ENCODE measurements at regions not wholly inside any gene's neighbourhood (a gene's known extent, or its start where the extent isn't known, plus 50 kb on each side); places are given as distances from the start of the nearest gene placed in this dataset.
"Not testable (repeated sequence)": the region's sequence is repeated elsewhere in the genome, so short reads cannot be mapped to it uniquely, and the experiment has no call there.

DNA sequence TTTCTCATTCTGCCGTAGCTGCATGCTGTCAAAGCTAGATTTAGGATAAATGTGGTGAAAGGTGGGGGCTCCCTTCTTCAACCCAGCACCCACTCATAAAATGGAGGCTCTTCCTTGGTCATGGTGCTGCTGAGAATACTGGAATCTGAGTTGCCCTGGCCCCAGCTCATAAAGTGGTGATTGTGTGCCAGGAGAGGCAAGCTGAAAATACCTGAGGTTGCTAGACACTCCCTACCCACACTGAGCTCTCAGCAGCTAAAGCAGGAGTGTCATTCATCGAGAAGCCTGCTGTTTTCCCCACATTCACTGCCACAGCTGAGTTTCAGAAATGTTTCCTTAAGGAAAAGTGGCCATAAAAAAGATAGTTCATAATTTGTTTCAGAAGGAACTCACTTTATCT, 297.1 kb upstream of the RBMS1 start:
- DNase-seq (ENCODE audit: extremely low read depth in 1 of 2, low read depth in 1 of 2): no peak

DNA sequence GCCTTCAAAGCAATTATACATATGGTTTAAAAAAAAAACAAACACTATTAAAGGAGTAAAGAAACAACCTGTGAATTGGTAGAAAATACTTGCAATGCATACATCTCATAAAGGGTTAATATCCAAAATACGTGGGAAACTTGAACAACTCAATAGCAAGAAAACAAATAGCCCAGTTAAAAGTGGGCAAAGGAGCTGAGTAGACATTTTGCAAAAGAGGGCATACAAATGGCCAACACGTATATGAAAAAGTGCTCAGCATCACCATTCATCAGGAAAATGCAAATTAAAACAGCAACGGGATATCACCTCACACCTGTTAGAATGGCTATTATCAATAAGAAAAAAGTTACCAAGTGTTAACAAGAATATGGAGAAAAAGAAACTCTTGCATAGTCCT, 298.3 kb upstream of the RBMS1 start:
- DNase-seq (ENCODE audit: extremely low read depth in 1 of 2, low read depth in 1 of 2): no peak

DNA sequence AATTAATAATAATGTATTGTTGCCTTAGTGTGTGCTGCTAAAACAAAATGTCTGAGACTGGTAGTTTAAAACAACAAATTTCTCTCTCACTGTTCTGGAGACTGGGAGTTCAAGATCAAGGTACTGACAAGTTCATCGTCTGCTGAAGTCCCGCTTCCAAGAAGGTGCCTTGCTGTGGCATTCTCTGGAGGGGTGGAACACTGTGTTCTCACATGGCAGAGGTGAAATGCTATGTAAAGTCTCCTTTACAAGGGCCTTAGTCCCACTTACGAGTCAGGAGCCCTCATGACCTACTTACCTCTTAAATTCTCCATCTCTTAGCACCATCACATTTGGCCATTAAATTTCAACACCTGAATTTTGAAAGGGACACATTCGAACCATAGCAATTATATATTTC, 299.2 kb upstream of the RBMS1 start:
- DNase-seq (ENCODE audit: extremely low read depth in 1 of 2, low read depth in 1 of 2): no peak

DNA sequence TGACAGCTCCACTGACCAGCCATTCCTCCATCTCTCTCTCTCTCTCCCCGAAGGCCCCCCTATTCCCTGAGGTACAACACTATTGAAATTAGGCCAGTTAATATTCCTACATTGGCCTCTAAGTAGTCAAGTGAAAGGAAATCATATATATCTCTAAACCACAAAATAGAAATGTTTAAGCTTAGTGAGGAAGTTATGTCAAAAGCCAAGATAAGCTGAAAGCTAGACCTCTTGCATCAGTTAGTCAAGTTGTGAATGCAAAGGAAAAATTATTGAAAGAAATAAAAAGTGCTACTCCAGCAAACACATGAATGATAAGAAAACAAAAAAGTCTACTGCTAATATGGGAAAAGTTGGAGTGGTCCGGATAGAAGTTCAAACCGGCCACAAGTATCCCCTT, 301.3 kb upstream of the RBMS1 start:
- DNase-seq (ENCODE audit: extremely low read depth in 1 of 2, low read depth in 1 of 2): no peak

DNA sequence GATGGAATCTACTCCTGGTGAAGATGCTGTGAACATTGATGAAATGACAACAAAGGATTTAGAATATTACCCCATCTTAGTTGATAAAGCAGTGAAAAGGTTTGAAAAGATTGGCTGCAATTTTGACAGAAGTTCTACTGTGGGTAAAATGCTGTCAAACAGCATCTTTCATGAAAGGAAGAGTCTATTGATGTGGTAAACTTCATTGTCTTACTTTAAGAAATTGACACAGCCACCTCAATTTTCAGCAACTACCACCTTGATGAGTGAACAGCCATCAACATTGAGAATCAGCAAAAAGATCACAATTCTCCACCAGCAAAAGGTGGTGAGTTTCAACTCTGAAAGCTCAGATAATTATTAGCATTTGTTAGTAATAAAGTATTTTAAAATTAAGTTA, 310.3 kb upstream of the RBMS1 start:
- no peak for DNase-seq (ENCODE audit: extremely low read depth in 1 of 2, low read depth in 1 of 2)

DNA sequence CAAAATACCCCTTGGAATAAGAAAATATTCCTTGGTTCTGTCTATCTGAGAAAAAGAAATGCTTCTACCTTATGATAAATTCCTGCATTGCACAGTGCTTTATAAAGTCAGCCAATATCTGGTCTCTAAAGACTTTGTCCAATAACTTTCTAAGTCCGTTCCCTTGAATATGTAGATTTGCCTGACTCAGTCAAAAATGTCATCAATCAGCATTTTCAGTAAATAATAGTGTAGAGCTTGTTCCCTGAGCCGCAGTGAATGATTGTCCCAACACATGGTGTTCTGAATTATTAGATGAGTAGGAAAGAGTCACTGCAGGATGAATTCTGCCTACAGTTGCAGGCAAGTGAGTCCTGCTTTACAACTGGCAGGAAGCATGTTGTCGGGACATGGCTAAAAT, 316.8 kb upstream of the RBMS1 start:
- no peak for DNase-seq (ENCODE audit: extremely low read depth in 1 of 2, low read depth in 1 of 2)

DNA sequence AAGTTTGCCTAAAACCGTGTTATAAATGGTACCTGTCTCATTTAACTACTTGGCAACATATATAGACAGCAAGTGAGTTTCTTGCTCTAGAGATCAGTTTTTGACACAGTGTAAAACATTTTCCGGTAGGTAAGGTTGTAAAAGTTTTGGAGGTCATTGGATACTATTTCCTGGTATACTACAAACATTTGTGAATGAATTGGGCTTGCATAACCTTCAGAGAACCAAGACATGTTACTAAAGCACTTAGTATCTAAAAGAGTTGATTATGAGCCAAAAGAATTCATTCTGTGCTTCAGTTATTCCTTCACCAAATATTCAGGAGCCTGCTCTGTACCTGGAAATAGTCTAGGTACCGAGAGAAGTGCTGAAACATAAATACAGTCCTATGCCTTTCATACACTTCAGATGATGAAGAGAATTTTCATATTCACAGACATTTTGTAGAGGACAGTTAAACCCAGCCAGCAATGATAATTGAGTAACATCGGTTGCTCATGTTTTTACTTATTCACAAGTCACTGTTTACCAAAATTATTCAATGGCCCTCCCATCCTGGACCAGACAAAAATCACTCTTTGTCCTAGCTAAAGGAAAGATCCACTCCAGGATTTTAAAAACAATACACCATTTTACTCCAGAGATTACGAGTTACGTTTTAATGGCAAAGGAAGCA, 319.4 kb upstream of the RBMS1 start:
- no peak for DNase-seq (ENCODE audit: extremely low read depth in 1 of 2, low read depth in 1 of 2)

DNA sequence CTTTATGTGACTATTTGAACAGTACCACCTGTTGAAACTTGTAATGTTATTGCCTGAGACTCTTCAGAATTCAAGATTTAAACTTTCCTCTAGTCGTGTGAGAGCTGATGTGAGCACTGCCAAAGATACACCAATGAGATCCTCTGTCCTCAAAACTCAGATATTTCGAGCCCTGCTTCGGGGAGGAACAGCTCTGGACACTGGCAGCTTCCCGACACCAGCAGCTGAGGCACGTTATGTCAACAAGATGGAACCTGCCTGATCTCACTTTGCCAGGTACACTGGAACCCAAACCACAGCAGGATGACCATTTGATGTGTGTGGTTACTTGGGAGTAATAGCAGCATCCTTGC, 319.9 kb upstream of the RBMS1 start:
- no peak for DNase-seq (ENCODE audit: extremely low read depth in 1 of 2, low read depth in 1 of 2)

DNA sequence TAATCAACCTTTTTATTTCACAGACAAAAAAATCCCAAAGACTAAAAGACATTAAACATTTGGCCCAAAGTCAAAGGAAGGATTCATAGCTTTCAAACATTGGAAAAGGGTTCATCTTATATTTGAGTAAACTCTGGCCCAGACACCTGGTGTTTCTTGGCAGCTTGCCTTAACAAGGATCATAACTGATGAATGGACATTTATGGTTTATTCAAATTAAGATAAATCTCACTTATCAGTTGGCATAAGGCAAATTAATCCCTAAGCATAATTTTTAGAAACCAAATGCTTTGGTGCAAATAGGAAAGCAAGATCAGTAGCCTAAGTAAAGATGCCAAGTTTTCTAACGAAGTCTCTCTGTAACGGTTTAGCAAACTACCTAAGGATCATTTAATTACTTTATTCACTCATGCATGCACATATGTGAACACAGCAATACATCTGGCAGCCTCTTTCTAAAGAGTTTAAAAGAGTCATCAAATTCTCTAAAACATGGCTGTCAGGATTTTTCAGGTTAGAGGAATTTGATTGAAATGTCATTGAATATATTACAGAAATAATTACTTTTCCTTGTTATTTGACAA, 323.4 kb upstream of the RBMS1 start:
- no peak for DNase-seq (ENCODE audit: extremely low read depth in 1 of 2, low read depth in 1 of 2)

DNA sequence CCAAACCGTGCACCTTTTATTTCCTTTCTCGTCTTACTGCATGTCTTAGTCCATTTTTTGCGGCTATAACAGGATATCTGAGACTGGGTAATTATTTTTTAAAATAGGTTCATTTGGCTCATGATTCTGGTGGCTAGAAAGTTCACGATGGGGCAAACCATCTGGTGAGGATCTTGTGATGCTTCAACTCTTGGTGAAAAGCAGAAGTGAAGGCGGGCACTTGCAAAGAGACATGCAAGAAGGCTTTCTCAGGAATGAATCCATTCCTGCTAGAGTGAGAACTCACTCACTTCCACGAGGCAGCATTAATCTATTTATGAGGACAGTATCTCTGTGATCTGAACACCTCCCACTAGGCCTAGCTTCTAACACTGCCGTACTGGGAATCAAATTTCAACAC, 327.1 kb upstream of the RBMS1 start:
- no peak for DNase-seq (ENCODE audit: extremely low read depth in 1 of 2, low read depth in 1 of 2)

DNA sequence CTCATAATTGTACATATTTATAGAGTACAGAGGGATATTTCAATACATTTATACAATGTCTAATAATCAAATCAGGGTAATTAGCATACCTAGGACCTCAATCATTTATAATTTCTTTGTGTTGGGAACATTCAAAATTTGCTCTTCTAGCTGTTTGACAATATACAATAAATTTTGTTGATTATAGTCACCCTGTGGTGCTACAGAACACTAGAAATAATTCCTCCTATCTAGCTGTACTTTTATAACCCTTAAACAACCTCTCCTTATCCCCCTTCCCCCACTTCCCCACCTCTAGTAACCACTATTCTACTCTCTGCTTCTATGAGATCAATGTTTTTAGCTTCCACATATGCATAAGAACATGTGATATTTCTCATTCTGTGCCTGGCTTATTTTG, 328.4 kb upstream of the RBMS1 start:
- no peak for DNase-seq (ENCODE audit: extremely low read depth in 1 of 2, low read depth in 1 of 2)

DNA sequence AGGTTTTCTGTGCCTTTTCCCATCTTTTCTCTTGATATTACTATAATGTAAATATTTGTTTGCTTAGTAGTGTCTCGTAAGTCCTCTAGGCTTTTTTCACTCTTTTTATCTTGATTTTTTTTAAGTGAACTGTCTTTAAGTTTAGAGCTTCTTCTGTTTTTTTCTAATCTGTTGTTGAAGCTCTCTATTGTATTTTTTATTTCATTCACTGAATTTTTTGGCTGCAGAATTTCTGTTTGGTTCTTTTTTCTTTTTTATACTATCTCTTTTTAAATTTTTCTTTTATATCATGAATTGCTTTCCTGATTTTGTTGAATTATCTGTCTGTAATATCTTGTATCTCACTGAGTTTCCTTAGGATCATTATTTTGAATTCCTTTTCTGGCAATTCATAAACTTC, 331.8 kb upstream of the RBMS1 start:
- DNase-seq (ENCODE audit: extremely low read depth in 1 of 2, low read depth in 1 of 2): no peak

DNA sequence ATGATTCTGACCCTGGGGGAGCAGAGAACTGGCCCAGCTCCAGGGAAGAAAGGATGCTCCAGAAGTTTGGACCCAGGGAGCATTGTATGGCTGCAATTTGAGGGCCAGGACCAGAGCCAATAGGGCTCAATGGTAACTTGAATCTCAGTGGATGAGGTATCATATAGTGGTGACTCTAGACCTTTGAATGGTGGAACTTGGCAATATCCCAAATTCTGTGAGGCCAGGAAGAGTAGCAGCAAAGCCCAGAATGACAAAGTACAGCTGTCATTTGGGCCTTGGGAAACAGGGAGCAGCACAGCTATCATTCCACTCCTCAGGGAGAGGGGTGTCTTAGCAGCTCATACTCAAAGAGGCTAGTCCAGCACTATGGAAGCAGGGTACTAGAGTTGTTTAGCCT, 332.9 kb upstream of the RBMS1 start:
- DNase-seq (ENCODE audit: extremely low read depth in 1 of 2, low read depth in 1 of 2): no peak

DNA sequence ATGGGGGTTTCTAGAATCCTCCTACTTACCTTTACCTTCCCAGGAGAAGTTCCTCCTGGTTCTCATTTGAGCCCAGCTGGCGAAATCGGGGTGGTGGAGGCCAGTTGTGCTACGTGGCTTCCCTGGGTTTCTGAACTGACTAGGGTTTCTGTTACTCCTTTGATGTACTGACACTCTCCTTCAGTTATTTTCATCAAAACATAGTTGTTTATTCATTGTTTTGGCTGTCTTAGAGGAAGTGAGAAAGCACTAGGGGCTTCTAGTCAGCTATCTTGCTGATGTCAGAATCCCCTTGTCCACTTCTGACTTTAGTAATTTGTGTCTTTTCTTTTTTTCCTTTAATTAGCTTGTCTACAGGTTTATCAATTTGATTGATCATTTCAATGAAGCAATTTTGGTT, 332.2 kb upstream of the TANK start:
- DNase-seq (ENCODE audit: extremely low read depth in 1 of 2, low read depth in 1 of 2): no peak

DNA sequence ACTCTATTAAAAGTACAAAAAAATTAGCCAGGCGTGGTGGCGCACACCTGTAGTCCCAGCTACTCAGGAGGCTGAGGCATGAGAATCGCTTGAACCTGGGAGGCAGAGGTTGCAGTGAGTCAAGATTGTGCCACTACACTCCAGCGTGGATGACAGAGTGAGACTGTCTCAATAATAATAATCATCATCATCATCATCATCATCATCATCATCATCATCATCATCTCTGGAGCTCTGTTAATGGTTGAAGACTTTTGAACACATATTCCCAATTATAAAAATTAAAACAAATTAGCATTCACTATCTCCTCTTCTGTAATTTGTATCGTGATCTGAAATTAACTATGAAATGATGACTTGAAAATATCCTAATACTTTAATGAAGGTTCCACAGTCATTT, 327.8 kb upstream of the TANK start:
- DNase-seq (ENCODE audit: extremely low read depth in 1 of 2, low read depth in 1 of 2): not testable (repeated sequence)

DNA sequence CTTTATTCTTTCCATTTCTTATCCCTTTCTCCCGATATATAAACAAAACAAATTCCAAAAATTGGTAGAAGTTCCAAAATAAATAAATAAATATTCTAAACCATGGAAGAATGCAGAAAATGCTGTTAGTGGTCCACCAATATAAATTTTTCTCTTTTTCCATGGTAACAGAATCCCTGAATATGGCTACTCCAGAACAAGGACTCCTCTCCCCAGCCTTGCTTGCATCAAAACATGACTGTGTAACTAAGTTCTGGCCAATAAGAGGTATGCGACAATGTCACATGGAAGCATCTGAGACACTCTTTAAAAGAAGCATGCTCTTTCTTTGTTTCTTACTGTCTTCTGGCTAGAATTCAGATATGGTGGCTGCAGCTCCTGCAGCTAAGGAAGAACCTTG, 325.1 kb upstream of the TANK start:
- DNase-seq (ENCODE audit: extremely low read depth in 1 of 2, low read depth in 1 of 2): no peak

DNA sequence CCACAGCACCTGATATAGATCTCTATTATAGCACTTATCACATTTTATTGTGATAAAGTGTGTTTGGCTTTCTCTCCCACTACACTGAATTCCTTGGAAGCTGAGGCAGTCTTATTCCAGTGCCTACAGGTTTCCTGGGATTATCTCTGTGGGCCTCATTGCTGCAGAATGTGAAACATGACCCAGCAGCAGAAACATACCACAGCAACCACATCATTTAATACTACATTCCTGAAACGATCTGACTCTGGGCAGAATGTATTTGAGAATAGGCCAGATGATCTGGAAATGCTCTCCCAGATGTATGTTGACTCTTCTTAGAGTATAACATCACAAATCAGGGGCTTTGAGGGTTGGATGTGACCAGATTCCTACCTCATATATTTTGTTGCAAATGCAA, 323.5 kb upstream of the TANK start:
- no peak for DNase-seq (ENCODE audit: extremely low read depth in 1 of 2, low read depth in 1 of 2)

DNA sequence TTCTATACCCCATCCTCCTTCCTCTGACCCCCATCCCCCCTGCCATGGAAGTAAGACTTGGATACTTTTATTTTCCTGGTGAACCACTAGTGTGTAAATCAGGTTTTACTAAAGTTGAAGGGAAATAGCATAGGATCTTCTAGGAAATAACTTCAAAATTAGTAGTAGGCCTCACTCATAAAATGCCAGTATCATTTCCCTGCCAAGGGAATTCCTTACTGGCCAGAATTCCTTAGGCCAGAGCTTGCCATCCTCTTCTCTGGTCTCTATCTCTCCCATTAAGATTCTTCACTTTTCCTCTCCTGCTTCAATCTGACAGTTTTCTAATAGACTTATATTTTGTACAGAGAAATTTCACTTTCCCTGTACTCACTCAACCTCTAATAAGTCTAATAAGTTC, 322.8 kb upstream of the TANK start:
- no peak for DNase-seq (ENCODE audit: extremely low read depth in 1 of 2, low read depth in 1 of 2)

DNA sequence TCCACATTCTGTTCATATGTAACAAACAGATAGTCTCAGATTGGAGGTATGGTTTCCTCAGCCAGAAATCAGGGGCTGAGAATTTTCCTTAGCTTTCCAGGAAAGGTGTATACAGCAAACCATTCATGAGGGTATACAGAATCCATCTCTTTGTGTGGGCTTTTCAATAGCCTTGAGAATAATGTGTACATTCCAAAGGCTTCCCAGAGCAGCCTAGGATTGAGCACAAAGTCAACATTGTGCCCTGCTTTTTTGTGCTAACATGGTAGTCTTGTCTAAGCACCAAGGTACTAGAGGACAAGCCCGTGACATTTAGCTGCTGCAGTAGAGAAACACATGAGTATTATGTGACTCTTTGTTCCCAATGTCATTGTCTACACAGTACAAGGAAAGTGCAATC, 322.1 kb upstream of the TANK start:
- DNase-seq (ENCODE audit: extremely low read depth in 1 of 2, low read depth in 1 of 2): no peak

DNA sequence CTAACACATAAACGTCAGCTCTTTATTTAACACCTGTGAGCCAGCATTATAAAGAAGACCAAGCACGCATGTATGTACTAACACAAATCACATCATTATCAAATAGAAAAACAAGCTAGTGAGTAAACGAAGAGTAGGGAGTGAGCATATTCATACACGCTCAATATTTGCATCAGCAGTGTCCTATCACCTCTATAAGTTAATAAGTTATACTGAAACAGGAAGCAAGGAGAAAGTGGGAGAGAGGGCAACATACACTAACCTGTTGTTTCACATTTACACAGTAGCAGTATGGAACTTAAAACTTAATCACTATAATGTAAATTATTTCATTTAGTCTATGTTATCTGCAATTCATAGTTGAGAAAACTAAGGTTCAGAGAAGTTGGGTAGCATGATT, 321.5 kb upstream of the TANK start:
- DNase-seq (ENCODE audit: extremely low read depth in 1 of 2, low read depth in 1 of 2): no peak

DNA sequence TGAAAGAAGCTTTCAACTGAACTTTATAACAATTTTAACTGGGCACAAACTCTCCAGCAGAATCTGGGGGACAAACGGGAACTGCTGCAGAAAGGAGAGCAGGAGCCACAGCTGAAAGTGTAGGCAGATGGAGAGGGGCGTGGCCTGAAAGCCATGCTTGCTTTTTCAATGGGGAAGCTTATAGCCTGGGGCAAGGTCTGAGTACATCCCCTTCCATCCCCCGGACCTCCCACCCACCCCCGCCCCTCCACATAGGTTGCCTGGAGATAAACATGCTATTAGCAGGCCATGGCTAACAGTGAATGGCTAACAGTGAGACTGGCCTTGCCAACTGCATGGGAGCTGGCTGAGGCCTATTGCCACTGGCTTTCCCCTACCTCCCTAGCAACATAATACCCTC, 317.9 kb upstream of the TANK start:
- DNase-seq (ENCODE audit: extremely low read depth in 1 of 2, low read depth in 1 of 2): no peak

DNA sequence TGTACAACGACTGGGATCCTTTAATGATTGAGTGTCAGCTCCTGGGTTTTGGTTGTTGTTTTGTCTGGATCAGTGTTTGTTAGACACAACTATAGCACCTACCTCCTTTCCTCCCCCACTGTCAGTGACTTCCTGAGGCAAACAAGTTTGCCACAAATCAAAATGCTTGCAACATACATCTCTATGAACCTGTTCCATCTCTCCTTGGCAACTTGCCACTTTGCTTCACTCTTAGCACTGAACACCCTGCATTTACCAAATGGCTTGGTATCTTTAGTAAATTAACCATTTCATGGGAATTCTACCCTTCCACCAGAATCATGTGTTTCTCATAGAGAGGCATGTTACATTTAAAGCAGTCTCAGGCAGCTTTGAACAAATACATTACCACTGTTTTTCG, 301.1 kb upstream of the TANK start:
- DNase-seq (ENCODE audit: extremely low read depth in 1 of 2, low read depth in 1 of 2): no peak

DNA sequence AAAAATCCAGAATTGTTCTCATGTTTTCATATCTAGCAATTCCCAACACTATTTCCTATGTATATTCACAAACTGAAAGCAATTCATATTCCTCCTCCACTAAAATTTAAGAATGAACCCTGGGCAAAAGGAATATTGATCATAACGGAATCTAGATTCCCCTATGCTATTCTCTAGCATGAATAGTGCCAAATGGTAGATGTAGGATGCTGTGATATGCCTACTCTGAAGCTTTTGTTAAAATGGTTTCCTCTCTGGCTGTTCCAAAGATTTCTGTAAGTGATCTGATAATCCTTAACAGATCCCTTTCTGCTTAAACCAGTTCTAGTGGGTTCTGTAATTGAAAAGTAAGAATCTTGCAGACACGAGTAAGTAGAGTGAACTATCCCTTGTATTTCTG, 298.0 kb upstream of the TANK start:
- DNase-seq (ENCODE audit: extremely low read depth in 1 of 2, low read depth in 1 of 2): no peak
